ENCODE measurements at regions not wholly inside any gene's neighbourhood (a gene's known extent, or its start where the extent isn't known, plus 50 kb on each side); places are given as distances from the start of the nearest gene placed in this dataset.

- no peak for DNase-seq
These were observed 279.6 kb upstream of the PITRM1 start for GRCh38 chr10:3452173-3452626.

- DNase-seq = no peak
These were observed 279.1 kb upstream of the PITRM1 start for GRCh38 chr10:3451516-3452172.

GRCh38 chr10:3446221-3446620, 273.6 kb upstream of the PITRM1 start:
- no peak for DNase-seq

GRCh38 chr10:3445648-3446047, 273.1 kb upstream of the PITRM1 start:
- DNase-seq = no peak

GRCh38 chr10:3442451-3442990, 269.9 kb upstream of the PITRM1 start:
- no peak for DNase-seq

GRCh38 chr10:3439183-3439582, 266.6 kb upstream of the PITRM1 start:
- no peak for DNase-seq

GRCh38 chr10:3438606-3439005, 266.0 kb upstream of the PITRM1 start:
- no peak for DNase-seq

GRCh38 chr10:3435671-3436070, 263.1 kb upstream of the PITRM1 start:
- DNase-seq = no peak

- no peak for DNase-seq
These were observed 261.4 kb upstream of the PITRM1 start for GRCh38 chr10:3433988-3434387.

- DNase-seq = no peak
These were observed 260.5 kb upstream of the PITRM1 start for GRCh38 chr10:3433131-3433530.

GRCh38 chr10:3432081-3432825, 259.7 kb upstream of the PITRM1 start:
- no peak for DNase-seq

- DNase-seq = no peak
These were observed 257.9 kb upstream of the PITRM1 start for GRCh38 chr10:3430501-3430900.

GRCh38 chr10:3429676-3430075, 257.1 kb upstream of the PITRM1 start:
- no peak for DNase-seq

- DNase-seq = no peak
These were observed 256.2 kb upstream of the PITRM1 start for GRCh38 chr10:3428826-3429225.

- no peak for DNase-seq
These were observed 255.4 kb upstream of the PITRM1 start for GRCh38 chr10:3427950-3428354.

GRCh38 chr10:3427347-3427746, 254.8 kb upstream of the PITRM1 start:
- DNase-seq = no peak

GRCh38 chr10:3426190-3426845, 253.7 kb upstream of the PITRM1 start:
- no peak for DNase-seq

GRCh38 chr10:3425716-3426115, 253.1 kb upstream of the PITRM1 start:
- DNase-seq = no peak

GRCh38 chr10:3425261-3425660, 252.7 kb upstream of the PITRM1 start:
- no peak for DNase-seq

- DNase-seq = no peak
These were observed 251.7 kb upstream of the PITRM1 start for GRCh38 chr10:3424111-3424851.

- no peak for DNase-seq
These were observed 250.8 kb upstream of the PITRM1 start for GRCh38 chr10:3423384-3423783.

- DNase-seq = no peak
These were observed 249.7 kb upstream of the PITRM1 start for GRCh38 chr10:3422282-3422681.
